GM21529 (cell line): ENCODE measurements at regions not wholly inside any gene's neighbourhood (a gene's known extent, or its start where the extent isn't known, plus 50 kb on each side); places are given as distances from the start of the nearest gene placed in this dataset.
"Not testable (repeated sequence)": the region's sequence is repeated elsewhere in the genome, so short reads cannot be mapped to it uniquely, and the experiment has no call there.

Experiments
- ATAC-seq: cut with Tn5 transposase; IDR thresholded peaks from one replicate; pipeline ENCODE4 v1.9.1; 2021; ENCODE audit not compliant: unreplicated experiment

DNA sequence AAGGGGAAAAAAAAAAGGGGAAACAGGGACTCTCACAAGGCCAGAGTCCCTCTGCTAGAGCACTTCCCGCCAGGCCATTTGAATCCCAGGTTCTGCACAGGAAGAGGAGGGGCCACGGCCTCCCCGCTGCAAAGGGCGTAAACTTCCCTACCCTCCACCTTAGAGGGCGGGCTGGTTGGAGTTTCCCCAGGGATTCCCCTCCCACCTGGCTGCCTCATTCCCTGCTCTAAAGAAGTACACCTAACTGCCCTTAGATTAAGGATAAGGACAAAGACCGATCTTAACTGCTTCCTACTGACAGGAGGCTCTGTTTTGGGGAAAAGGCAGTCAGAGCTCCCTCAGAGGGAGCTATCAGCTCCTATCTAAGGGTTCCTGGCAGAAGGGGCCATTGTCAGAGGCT is 102.0 kb upstream of the ARMC3 start:
- ATAC-seq: peak; percentile 69

DNA sequence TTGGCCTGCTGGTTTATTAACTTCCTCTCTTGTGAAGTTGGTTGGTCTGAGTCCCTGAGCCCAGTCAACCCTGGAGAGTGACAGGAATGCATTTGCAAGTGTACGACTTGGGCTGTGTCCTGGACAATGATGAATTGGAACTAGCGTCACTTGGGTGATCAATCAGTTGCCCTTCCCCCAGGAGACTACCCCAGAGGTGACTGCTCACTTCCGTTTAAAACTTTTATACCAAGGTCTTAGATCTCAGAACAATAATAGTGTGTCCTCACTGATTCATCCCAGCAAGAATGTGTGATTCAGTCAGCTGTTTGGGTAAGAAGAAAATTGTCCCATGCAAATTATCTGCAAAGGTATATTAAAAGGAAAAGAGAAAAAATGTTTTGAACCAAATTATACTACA is 102.9 kb upstream of the ARMC3 start:
- no peak for ATAC-seq

DNA sequence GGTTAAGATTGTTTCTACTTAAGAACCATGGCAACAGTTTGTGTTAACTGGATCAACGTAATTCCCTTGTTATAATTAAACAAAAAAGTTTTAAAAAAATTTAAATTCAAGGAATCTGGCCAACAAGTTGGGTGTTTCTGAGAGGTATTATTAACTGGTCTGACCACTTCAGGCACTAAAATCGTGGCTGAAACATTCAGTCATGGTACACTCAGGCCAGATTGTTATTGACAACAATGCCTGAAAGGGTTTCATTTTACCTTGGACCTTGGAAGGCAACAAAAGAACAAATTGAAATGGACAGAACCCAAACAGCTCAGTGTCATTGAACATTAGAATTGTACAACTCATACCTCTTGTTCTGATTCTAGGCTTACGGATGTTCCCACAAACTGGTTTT is 103.3 kb upstream of the ARMC3 start:
- ATAC-seq: no peak

DNA sequence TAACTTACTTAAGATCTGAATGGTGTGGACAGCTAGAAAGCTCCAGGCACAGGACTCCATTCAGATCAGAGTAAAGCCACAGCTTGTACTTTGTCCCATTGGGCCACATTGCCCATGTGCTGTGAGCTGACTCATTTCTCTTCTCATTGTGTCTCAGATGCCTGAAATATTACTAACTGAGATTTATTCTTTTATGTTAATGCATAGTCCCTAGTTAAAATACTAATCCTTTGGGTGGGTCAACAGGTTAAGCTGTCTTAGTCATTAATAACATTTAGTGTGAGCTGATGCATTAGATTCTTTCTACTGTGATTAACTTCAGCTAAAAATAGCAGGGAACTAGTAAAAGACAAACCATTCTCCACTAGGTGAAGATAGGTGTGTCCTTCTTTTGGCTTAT is 104.7 kb upstream of the ARMC3 start:
- ATAC-seq: peak; percentile 61

DNA sequence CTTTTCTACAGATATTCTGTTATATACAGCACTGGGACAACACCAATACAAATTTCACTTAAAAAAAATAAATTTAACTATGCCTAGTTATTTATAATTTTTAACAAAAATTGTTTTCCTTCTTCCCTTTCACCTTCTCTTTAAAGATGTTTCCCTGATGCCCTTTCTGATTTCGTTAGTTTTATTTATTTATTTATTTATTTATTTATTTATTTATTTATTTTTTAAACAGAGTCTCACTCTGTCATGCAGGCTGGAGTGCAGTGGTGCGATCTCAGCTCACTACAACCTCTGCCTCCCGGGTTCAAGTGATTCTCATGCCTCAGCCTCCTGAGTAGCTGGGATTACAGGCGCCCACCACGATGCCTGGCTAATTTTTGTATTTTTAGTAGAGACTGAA is 105.9 kb upstream of the ARMC3 start:
- ATAC-seq: not testable (repeated sequence)

DNA sequence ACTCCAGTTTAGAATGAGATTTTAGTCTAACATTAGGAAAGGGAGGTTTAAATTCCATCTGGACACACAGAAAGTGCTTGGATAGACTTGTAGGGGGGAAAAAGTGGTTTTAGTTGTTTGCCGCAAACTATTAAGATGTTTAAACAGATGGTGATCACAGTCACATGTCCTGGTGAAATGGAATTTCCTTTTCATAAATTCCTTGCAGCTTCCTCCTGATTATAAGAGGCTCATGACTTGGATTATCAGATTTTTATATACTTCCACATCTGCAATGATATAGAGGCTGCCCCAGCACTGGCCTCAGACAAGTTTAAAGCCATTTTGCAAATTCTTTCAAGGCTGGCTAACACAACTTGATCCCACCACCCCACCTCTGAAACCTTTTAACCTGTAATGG is 106.4 kb upstream of the ARMC3 start:
- no peak for ATAC-seq

DNA sequence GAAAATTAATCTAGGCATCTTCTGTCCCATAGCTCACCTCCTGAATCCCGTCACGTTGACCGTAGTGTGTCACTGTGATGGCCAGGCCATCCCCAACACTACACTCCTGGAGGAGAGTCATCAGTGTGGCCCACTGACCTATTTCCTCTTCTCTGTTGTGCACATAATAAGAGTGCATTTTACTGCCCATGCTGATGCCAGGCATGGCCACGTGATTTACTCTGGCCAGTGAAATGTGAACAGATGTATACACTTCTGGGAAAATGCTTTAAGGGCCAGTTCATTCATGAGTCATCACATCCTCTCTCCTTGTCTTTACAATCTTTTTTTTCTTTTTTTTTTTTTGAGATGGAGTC is 101.9 kb upstream of the PIP4K2A start:
- no peak for ATAC-seq

DNA sequence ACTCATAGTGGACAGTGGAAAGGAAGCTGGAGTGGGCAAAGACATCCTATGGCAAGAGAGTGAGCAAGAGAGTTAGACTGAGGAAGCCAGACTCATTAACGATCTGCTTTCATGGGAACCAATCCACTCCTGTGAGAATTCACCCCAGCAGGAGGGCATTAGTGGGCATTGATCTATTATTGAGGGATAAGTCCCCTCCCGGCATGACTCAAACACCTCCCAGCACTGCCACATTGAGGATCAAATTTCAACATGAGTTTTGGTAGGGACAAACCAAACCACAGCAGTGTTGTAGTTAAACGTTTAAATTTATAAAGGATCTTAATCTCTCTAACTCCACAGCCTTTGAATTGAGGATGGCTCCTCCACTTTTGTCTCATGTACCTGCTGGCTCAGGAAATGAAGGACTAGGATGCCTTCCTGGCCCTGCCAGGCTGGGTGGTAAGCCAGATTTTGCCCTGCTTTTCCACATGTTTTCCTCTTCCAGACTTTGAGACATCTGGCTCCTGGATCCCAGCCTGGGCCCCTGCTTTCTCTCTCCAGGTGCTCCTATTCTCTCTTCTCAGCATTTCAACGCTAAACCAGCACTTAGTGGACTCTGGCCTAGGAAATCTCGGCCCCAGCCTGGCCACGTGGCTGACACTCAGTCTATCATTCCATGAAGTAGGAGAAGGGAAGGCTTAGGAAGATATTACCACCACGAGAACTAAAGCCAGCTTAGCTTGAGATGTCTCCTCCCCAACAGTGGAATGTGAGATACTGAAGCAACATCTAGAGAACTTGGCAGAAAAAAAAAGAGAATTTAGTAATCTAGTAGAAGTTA is 96.5 kb upstream of the PIP4K2A start:
- ATAC-seq: no peak

DNA sequence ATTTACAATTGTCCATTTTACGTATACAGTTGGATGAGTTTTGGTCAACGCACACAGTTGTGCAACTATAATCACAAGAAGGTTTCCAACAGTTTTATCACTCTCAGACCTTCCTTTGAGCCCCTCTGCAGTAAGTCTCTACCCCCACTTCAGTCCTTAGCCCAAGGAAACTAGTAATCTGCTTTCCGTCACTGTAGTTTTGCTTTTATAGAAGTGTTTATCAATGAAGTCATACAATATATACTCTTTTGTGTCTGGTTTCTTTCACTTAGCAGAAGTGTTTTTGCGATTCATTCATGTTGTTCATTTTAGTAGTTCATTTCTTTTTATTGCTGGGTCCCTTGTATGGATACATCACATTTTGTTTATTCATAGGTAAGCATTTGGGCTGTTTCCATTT is 92.9 kb upstream of the PIP4K2A start:
- no peak for ATAC-seq

DNA sequence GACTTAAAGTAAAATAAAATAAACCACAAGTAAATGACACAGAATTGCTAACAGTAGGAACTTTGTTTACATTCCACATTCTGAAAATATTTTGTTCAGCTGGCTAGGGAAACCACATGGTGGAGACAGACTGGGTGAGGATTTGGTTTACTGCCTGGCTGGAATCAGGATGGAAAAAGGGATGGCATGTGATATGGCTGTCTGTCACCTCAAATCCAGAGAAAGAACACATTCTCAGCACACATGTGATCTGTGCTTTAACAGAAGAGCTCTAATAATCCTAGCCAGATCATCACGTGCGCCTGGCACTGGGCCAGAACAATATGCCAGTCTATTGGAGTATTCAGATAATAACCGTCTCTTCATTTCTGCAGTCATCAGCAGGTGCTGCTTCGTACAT is 90.9 kb upstream of the PIP4K2A start:
- ATAC-seq: no peak

DNA sequence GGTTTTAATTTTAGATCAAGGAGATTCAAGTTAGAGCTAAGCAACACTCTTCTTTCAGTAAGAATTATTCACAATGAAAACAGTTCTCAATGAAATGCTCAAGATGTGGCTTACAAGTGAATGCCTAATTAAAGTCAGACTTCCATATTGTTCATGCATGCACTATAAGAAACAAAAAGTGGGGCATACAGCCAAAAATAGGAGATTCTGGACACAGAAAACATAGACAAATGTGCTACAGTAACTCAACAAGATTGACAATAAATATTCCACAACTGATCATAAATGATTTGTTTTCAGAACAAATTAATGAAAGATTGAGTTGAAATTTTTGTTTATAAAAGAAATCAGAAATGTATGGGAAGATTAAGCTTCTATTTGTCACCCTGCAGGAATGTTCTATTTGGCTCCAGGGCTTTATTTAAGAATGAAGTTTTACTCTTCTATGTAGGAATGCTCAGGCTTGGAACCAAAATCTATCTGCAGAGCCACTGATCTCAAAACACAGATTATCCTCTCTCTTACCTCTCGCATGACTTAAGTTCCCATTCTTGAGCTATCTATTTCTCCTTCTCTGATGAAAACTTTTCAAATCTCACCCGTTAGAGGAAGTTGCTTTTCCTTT is 89.0 kb upstream of the PIP4K2A start:
- ATAC-seq: no peak

DNA sequence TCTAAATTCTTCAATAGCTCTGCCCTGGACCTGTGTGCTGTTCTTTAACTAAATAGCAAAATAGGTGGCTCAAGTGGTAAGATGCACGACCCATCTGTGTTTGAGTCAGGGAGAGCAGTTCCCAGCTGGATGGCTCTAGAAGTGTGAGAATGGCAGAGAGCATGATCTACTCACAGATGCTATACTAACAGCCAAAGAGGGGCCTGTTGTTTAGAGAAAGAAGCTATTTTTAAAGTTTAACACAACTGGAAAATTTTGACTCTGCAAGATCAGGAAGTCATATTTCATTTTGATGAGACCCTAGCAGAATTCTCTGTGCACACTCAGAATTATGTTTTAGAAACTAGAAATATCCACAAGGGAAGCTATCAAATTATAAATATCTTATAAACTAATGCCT is 87.4 kb upstream of the PIP4K2A start:
- no peak for ATAC-seq

DNA sequence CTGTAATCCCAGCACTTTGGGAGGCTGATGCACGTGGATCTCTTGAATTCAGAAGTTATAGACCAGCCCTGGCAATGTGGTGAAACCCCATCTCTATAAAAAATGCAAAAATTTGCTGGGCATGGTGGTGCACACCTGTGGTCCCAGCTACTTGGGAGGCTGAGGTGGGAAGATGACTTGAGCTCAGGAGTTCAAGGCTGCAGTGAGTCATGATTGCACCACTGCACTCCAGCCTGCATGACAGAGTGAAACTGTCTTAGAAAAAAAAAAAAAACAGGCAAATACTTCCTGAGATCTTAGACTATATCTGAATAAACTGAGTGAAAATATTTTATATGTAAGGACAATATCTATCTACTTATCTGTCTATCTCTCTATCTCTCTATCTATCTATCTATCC is 83.4 kb upstream of the PIP4K2A start:
- ATAC-seq: not testable (repeated sequence)

DNA sequence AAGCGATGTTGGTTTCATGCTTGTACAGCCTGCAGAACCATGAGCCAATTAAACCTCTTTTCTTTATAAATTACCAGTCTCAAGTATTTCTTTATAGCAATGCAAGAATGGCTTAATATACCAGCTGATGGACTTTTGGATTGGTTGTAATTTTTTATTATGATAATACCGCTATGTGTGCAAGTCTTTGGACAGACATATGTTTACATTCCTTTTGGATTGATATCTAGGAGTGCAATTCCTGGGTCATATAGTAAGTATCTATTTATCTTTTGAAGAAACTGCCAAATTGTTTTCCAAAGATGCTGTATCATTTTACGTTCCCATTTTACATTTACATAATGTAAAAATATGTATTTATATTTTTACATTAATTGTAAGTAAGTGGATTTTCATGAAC is 81.2 kb upstream of the PIP4K2A start:
- no peak for ATAC-seq

DNA sequence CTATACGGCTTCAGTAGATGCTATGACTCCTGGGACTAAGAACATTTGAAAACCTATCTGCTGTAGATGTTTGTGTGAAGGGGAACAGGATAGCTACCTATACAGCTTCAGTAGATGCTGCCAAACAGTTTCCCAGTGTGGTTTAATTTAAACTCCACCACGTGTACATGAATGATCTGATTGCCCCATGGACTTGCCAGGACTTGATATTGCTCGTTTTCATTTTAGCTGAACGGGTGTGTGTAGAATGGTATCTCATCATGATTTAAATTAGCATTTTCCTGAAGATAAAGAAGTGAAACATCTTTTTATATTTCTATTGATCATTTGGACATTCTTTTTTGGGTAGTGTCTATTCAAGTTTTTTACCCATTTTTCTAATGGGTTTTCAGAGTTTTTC is 77.8 kb upstream of the PIP4K2A start:
- ATAC-seq: no peak

DNA sequence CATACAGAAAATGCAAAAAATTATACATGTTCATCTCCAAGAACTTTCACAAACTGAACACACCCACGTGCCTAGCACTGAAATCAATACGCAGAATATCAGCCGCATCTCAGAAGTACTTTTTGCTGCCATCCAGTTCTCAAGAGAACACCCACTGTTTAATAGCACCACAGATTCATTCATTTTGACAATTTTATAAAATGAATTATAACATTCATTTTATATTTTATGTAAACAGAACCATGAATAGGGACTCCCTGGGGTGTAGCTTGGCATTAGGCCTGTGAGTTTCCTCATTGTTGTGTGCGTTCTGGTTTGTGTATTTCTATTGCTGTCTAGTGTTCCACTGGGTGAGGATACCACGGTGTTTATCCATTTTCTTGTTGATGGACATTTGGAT is 77.3 kb upstream of the PIP4K2A start:
- ATAC-seq: no peak

DNA sequence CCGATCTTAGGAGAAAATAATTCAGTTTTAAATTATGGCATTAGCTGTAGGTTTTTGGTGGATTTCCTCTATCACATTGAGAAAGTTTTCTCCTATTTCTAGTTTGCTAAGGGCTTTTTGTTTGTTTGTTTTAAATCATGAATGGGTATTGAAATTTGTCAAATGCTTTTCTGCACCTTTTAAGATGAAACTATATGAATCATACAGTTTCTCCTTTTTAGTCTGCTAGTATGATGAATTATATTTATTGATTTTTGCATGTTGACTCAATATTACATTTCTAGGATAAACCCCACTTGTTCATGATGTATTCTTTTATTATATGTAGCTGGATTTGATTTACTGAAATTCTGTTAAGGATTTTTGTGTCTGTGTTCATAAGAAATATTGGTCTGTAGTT is 70.3 kb upstream of the PIP4K2A start:
- ATAC-seq: no peak

DNA sequence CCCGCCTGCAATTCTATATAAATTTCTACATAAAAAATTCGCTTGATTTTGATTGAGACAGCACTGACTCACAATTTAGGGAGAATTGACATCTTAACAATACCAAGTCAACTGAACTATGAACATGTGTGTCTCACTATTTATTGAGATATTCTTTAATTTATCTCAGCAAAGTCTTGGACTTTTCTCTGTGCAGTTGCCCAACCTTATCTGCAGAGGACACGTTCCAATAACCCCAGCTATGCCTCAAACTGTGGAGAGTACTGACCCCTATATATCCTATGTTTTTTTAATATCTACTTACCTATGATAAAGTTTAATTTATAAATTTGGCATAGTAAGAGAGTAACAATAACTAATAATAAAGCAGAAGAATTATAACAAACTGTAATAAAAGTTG is 69.4 kb upstream of the PIP4K2A start:
- no peak for ATAC-seq

DNA sequence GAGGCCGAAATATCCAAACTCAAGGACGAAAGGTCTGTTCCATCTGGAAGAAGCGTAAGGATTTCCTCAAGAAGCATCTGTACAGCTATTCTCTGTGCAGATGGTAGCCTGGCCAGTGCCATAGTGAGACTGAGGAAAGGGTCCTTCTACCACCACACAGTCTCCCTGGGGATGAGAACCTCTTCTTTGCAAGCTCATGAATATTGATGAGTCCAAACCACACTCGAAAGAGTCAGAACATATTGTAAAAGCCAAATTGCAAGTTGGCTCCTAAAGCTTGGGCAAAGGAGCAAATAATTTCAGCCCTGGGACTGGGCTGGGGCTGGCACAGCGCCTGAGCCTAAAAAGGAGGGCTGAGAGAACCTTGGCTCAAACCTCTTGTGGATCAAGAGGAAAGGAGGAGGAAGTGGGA is 66.1 kb upstream of the PIP4K2A start:
- ATAC-seq: no peak

DNA sequence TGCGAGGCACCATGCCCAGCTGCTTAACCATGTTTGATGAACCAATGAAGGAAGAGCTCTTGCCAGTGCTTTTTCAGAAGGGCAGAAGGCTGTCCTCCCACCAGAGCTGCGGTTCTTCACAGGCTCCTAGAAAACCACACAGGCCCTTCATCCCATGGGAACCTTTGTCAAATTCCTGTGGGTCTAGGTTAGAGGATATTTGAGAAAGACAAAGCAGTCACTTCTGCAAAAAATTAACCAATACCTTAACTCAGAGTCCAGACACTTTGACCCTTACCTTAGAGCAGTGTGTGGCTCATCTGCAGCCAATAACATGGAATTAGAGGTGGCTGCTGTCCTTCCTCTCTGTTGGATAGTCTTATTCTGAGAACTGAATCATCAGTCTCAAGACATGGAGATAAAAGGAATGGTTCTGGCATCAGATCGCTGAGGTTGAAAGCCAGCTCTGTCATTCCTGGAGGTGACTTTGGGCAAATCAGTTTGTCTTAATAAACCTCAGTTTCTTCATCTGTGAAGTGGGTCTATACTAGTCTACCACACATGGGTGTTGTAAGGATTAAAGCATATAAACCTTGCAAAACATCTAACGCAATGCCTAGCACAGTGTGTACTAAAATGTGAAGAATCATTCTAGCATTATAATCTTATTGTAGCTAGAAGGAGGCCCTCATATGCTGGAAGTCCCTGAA is 65.1 kb upstream of the PIP4K2A start:
- no peak for ATAC-seq

DNA sequence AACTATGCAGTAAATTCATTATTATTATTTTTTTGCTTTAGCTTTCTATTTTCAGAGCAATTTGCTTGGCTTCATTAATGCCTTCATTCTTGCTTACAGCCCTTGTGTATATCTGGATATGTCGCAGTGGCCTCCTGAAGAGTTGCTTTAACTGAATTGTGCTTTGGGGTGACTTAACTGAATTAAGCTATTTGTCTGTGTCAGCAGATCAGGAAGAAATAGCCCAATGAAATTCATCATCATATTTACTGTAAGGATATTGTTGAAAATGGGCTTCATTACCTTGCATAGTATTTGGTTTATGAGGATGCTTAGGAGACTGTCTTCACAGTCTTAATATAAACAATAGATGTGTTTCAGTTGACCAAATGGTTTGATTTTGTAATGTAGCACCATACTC is 59.7 kb upstream of the PIP4K2A start:
- no peak for ATAC-seq

DNA sequence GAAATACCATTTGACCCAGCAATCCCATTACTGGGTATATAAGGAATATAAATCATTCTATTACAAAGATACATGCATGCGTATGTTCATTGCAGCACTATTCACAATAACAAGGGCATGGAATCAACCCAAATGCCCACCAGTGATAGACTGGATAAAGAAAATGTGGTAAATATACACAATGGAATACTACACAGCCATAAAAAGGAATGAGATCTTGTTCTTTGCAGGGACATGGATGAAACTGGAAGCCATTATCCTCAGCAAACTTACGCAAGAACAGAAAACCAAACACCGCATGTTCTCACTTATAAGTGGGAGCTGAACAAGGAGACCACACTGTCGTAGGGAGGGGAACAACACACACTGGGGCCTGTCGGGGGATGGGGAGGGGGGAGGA is 57.3 kb upstream of the PIP4K2A start:
- ATAC-seq: not testable (repeated sequence)
